GM19035 (cell line): ENCODE measurements at regions not wholly inside any gene's neighbourhood (a gene's known extent, or its start where the extent isn't known, plus 50 kb on each side); places are given as distances from the start of the nearest gene placed in this dataset.

ENCODE experiments used
- ATAC-seq: cut with Tn5 transposase; IDR thresholded peaks from one replicate; pipeline ENCODE4 v1.9.1; 2021; ENCODE audit not compliant: unreplicated experiment

DNA sequence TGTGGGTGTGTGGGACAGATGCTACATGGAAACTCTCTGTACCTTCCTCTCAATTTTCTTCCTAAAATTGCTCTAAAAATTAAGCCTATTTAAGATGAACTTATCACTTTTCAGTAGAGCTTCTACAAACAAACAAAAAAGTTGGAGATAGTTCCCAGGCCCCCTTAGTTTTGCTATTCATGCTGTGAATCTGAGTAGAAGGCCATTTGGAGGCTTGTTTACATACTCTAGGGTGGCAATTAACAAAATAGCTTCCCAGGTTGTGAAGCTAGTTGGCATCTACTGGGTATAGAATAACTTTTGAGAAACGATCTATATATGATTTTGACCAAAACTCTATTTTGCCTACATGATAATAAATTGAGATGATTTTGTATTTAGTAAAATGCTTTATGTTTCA, 541.4 kb upstream of the B3GALT2 start:
- no peak for ATAC-seq

DNA sequence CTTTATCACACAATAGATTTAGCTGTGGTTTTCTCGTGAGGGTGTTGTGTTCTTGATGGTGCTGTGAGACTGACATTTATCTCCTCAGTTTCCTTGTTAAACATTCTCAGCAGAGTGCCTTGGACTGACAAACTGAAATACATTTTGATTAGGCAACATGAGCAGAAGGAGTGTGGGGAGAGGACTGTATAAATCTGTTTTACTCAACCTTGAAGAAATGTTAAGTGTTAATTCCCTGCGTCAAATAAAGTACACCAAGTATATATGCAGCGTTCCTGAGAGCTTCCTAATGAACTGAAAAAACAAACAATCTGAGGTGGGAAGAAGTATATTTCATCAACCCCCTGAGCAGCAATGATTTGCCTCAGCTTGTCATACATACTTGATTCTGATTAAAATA, 540.3 kb upstream of the B3GALT2 start:
- no peak for ATAC-seq

GRCh38 chr1:193712392-193712791, 526.0 kb upstream of the B3GALT2 start:
- ATAC-seq = no peak

- ATAC-seq = no peak
Observed at GRCh38 chr1:193709607-193710006, 523.2 kb upstream of the B3GALT2 start.

- ATAC-seq = no peak
Observed at GRCh38 chr1:193707271-193708021, 521.0 kb upstream of the B3GALT2 start.

GRCh38 chr1:193706766-193707165, 520.4 kb upstream of the B3GALT2 start:
- no peak for ATAC-seq

GRCh38 chr1:193705554-193705981, 519.2 kb upstream of the B3GALT2 start:
- no peak for ATAC-seq

GRCh38 chr1:193703655-193704054, 517.2 kb upstream of the B3GALT2 start:
- ATAC-seq = no peak

DNA sequence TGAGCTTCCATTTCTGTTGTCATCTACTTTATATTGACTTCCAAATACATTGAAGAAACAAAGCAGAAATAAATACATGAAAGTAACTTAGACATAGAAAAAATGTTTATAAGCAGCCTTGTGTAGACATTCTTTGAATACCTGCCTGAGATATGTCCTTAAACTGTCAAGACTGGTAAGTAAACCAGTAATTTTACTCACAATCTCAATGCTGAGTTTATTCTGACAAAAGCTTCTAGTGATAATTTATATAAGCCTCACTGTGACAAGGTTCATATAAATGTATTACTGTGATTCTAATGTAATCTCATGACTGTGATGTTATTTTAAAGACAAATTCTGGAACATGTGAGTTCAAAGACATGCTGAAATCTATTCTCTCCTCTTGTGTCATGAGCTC, 516.7 kb upstream of the B3GALT2 start:
- no peak for ATAC-seq

DNA sequence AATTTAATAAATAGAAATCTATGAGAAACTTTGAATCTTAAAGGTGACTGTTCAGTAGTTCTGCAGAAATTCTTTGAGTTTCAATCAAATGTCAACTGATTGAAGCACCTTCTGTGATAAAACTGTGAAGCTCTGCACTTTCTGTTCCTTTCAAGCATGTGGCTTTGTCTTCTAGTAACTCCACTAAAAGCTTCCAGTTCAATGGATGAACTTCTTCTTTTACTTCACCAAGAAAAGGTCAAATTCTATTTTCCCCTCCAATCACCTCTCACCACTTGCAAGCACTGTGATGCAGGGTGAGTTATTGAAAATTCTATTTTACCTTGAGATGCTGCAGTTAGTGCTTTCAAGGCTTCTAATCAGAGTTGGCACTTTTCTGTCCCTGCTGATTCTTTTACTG, 515.3 kb upstream of the B3GALT2 start:
- no peak for ATAC-seq

DNA sequence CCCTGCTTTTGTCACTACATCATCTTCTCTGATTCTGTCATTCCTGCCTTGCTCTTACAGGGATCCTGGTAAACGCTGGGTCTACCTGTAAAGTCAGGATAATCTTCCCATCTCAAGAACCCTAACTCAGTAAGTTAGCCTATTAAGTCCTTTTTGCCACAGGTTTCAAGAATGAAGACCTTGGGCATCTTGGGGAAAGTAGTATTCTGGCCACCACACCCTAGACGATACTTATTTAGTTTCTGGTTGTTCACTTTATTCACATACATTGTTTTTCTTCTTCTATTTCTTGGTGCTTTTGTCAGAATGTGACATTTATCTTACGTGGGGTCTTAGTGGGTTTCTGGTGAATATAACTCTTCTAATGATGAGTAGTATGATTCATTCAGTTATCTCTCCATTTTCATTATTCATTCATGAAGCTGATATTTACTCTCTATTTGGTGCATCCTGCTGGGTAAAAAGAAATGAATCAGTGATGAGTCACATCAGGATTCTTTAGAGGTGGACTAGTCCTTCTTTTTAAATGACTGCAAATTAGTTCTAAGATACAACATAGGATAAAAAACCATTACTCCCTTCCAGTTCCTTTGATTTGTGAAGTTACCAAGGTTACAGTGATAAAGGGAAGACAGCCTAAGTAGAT, 514.4 kb upstream of the B3GALT2 start:
- ATAC-seq = no peak

- no peak for ATAC-seq
Observed at GRCh38 chr1:193699261-193699660, 512.8 kb upstream of the B3GALT2 start.

DNA sequence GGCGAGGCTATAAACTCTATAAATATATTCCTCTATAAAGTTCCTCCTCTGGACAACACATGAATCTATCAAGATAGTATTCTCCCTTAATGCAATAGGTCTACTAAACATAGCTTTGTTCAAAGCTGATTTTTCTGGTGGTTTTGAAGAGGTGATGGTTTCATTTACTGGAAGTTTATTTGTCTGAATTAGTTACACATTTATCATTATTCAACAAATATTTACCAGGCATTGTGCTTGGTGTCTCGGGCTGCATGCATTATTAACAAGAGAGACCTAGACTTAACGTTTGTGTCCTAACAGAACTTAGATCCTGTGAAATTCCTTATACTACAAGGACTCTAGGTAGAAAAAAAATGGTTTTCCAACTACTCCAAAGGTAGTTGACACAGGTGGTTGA, 511.4 kb upstream of the B3GALT2 start:
- no peak for ATAC-seq

- no peak for ATAC-seq
Observed at GRCh38 chr1:193697115-193697762, 510.8 kb upstream of the B3GALT2 start.

GRCh38 chr1:193694741-193695140, 508.3 kb upstream of the B3GALT2 start:
- no peak for ATAC-seq

- ATAC-seq = no peak
Observed at GRCh38 chr1:193685986-193686385, 499.6 kb upstream of the B3GALT2 start.

- no peak for ATAC-seq
Observed at GRCh38 chr1:193681422-193681821, 495.0 kb upstream of the B3GALT2 start.

- no peak for ATAC-seq
Observed at GRCh38 chr1:193680924-193681316, 494.5 kb upstream of the B3GALT2 start.

- no peak for ATAC-seq
Observed at GRCh38 chr1:193680247-193680923, 494.0 kb upstream of the B3GALT2 start.

DNA sequence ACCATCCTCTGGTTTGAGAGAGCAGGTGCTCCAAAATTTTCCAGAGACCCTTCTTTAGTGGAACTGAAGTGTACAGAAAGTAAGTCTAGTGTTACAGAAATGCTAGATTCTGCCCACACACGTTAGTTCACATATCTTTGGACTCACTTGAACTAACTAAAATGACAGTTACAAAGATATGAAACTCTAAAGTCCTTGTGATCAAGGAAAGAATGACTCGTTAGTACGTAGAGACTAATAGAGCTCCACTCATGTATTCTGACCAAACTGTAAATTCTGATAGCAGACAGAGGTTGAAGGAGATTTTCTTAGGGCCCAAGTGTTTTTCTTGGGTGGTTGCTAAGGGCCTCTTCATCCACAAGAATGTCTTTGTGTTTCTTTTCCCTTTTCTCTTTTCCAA, 491.5 kb upstream of the B3GALT2 start:
- no peak for ATAC-seq

DNA sequence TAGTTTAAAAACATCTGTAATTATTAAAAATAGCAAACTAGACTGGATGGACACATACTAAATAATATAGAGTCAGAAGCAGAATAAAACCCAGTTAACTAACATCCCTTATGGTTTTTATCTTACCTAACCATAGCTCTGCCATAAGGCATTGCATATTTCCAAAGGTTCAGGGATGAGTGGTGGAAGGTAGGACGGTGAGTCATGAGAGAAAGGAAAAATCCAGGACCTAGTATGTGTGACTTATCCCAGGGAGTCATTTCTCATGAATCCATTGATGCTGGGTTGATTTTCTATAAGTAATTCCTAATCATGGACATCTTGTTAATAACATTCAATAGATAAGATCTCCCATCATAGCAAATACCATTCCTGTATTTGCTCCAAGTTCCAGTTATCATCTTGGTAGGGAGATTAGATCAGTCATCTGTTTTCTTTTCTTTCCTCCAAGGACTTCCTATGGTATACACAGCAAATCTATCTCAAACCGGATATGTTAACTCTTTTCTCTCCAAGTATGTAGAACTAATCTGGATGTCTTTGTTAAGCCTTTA, 490.7 kb upstream of the B3GALT2 start:
- ATAC-seq = no peak
